Naive thymus-derived CD4-positive, alpha-beta T cell (primary cell): ENCODE measurements at regions not wholly inside any gene's neighbourhood (a gene's known extent, or its start where the extent isn't known, plus 50 kb on each side); places are given as distances from the start of the nearest gene placed in this dataset.
"Not testable (repeated sequence)": the region's sequence is repeated elsewhere in the genome, so short reads cannot be mapped to it uniquely, and the experiment has no call there.

ENCODE experiments used
- ATAC-seq: fragments of 150-1000 bp; cut with Tn5 transposase; 2 replicates; pipeline ENCODE4 v1.10.0; 2021; ENCODE audit warnings: mild to moderate bottlenecking, moderate library complexity
- CTCF ChIA-PET: fragments of 350-600 bp; sonication (Branson Sonifier 250); formaldehyde crosslinking; loops from one replicate; lab custom pipeline; 2021; ENCODE audit warnings: antibody characterized with exemption; lab: Charles Lee
- POLR2A ChIA-PET: fragments of 350-600 bp; sonication (Branson Sonifier 250); formaldehyde crosslinking; loops from one replicate; lab custom pipeline; 2021; ENCODE audit warnings: antibody characterized with exemption, inconsistent platforms; lab: Charles Lee
- DNase-seq, 9 donors: peaks; one replicate each; pipeline versions ENCODE4 v3.0.0 to v3.0.0-alpha.2; 2020 to 2022; ENCODE audit warnings: mixed read lengths in 1 of 9
- H3K27ac ChIP-seq: one replicate; pipeline ENCODE4 v1.7.0; 2013; ENCODE audit warnings: mild to moderate bottlenecking, low read depth, low read length, moderate library complexity
- H3K27me3 ChIP-seq, 2 donors: one replicate each; pipeline ENCODE4 v1.7.0; 2013; ENCODE audit warnings: low read length in 2 of 2, mild to moderate bottlenecking in 2 of 2, moderate library complexity in 2 of 2; ENCODE audit not compliant: control insufficient read depth in 2 of 2, insufficient read depth in 2 of 2
- H3K36me3 ChIP-seq, 3 experiments: 1 replicate in 2 of 3; 2 replicates in 1 of 3; pipeline ENCODE4 v1.7.0; 2013; ENCODE audit warnings: low read length in 3 of 3, mild to moderate bottlenecking in 3 of 3, moderate library complexity in 1 of 3; ENCODE audit not compliant: insufficient read depth in 3 of 3, control insufficient read depth in 2 of 3
- H3K4me1 ChIP-seq, 2 donors: one replicate each; pipeline ENCODE4 v1.7.0; 2013; ENCODE audit warnings: low read length in 2 of 2, mild to moderate bottlenecking in 2 of 2, moderate library complexity in 1 of 2; ENCODE audit not compliant: control insufficient read depth in 2 of 2, insufficient read depth in 2 of 2
- H3K4me3 ChIP-seq: 2 replicates; pipeline ENCODE4 v1.7.0; 2013; ENCODE audit warnings: mild to moderate bottlenecking, low read length
- H3K9me3 ChIP-seq, 3 experiments: 1 replicate in 2 of 3; 2 replicates in 1 of 3; pipeline ENCODE4 v1.7.0; 2013; ENCODE audit warnings: low read length in 3 of 3; ENCODE audit not compliant: control insufficient read depth in 2 of 3
- H3K27ac Mint-ChIP-seq, 9 donors: one replicate each; pipeline ENCODE4 v1.8.0; 2020 to 2022; ENCODE audit warnings: mixed read lengths in 9 of 9, mild to moderate bottlenecking in 8 of 9, moderate library complexity in 5 of 9, inconsistent platforms in 2 of 9
- H3K27me3 Mint-ChIP-seq, 5 donors: one replicate each; pipeline ENCODE4 v1.8.0; 2021 to 2022; ENCODE audit warnings: mixed read lengths in 5 of 5, mild to moderate bottlenecking in 1 of 5
- H3K36me3 Mint-ChIP-seq, 5 donors: one replicate each; pipeline ENCODE4 v1.8.0; 2020 to 2022; ENCODE audit warnings: mixed read lengths in 5 of 5, mild to moderate bottlenecking in 3 of 5, inconsistent platforms in 1 of 5
- H3K4me1 Mint-ChIP-seq, 7 donors: one replicate each; pipeline ENCODE4 v1.8.0; 2020 to 2022; ENCODE audit warnings: mixed read lengths in 7 of 7, mild to moderate bottlenecking in 3 of 7, inconsistent platforms in 1 of 7
- H3K4me3 Mint-ChIP-seq, 10 donors: one replicate each; pipeline ENCODE4 v1.8.0; 2020 to 2022; ENCODE audit warnings: mild to moderate bottlenecking in 10 of 10, mixed read lengths in 10 of 10, moderate library complexity in 6 of 10, inconsistent platforms in 2 of 10
- H3K9me3 Mint-ChIP-seq, 11 donors: one replicate each; pipeline ENCODE4 v1.8.0; 2020 to 2022; ENCODE audit warnings: mixed read lengths in 11 of 11, mild to moderate bottlenecking in 4 of 11, inconsistent platforms in 1 of 11, moderate library complexity in 1 of 11
- intact Hi-C, 2 donors: fragments of 100-400 bp; cut with micrococcal nuclease; formaldehyde crosslinking; loops; one replicate each; pipeline ENCODE4 v1.15.1; 2023

DNA sequence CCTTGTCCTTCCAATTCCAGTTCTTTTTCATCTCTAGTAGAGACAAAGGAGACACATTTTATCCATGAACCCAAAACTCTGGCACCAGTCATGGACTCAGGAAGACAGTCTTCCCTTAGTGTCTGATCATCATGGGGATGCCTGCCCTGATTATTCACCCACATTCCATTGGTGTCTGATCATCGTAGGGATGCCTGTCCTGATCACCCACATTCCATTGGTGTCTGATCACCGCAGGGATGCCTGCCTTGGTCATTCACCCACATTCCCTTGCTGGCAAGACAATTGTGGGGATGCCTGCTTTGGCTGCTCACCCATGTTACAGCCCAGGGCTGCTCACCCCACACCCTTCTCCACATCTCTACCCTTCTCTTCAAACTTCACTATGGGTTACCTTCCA, 136.9 kb downstream of the ZNF675 start:
- H3K9me3 Mint-ChIP-seq: peaks cover 6 to 36% (median 16%) of the 10 kb centered on the region in 11 donors
- intact Hi-C loops, CTCF ChIA-PET, H3K4me1 Mint-ChIP-seq, H3K4me1 ChIP-seq, H3K27me3 Mint-ChIP-seq, H3K36me3 ChIP-seq, H3K27me3 ChIP-seq, DNase-seq, H3K27ac Mint-ChIP-seq, H3K4me3 ChIP-seq, ATAC-seq, H3K36me3 Mint-ChIP-seq, H3K27ac ChIP-seq, H3K4me3 Mint-ChIP-seq, POLR2A ChIA-PET: not testable (repeated sequence)
- H3K9me3 ChIP-seq: peaks cover 0 to 12% (median 0%) of the 10 kb centered on the region in 3 experiments

DNA sequence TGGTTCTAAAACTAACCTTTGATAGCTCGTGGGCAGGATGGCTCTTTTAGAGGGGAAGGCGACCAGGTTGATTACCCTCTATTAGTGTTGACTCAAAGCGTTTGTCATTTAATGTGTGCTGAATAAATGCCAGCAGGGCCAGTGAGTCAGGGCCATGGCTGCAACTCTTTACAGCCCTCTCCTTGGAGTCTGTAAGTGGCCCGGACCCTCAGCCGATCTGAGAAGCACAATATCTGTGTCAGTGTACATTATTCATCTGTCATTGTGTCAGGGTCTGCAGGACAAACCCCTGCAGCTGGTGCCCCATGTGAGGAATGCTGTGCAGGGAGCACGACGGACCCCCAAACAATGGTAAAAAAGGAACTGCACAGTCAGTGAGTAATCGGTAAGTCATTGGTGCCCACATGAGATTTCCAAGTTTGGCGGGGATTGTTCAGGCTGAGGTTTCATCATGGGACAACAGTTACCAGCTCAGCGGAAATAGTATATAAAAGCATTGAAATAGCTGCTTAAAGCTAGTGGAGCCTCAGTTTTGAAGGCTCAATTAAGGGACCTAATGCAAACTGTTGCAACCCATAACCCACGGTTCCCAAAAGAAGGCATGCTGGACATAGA, 139.1 kb downstream of the ZNF675 start:
- Mint-ChIP-seq H3K9me3 (peaks cover 8 to 49% (median 20%) of the 10 kb centered on the region in 11 donors), H3K27ac (no peak overlapping the region), H3K27me3 (no peaks in the 10 kb centered on the region), H3K36me3 (no peaks in the 10 kb centered on the region), H3K4me1 (no peaks in the 10 kb centered on the region), H3K4me3 (no peak overlapping the region)
- H3K9me3 ChIP-seq: peaks cover 0 to 15% (median 0%) of the 10 kb centered on the region in 3 experiments
- CTCF ChIA-PET: no interaction called here
- intact Hi-C loops: no loop called here
- H3K4me1 ChIP-seq: no peaks in the 10 kb centered on the region
- H3K36me3 ChIP-seq: no peaks in the 10 kb centered on the region
- H3K27me3 ChIP-seq: no peaks in the 10 kb centered on the region
- H3K27ac ChIP-seq: no peak overlapping the region
- no peak for DNase-seq
- POLR2A ChIA-PET: no interaction called here
- no peak for ATAC-seq
- no peak overlapping the region for H3K4me3 ChIP-seq

DNA sequence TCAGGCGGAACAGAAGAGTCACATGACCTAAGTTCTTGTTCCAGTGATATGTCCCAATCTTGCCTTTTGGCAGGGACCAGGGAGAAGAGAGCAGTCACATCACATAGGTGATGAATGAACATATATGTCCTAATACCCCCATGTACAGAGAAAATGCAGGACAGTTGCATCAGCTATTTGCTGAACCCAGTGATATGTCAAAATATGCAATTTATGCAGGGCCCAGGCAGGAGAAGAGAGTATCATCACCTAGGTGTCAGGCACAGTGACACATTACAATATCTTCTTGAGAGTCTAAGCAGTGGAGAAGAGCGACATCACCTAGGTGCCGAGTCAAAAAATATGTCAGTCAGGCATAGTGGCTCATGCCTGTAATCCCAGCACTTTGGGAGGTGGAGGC, 139.9 kb downstream of the ZNF675 start:
- no peak overlapping the region for H3K4me3 Mint-ChIP-seq
- H3K27ac Mint-ChIP-seq: no peak overlapping the region
- intact Hi-C loops: no loop called here
- no peak for ATAC-seq
- ChIA-PET CTCF (no interaction called here), POLR2A (no interaction called here)
- H3K4me1 ChIP-seq: no peaks in the 10 kb centered on the region
- H3K36me3 Mint-ChIP-seq: no peaks in the 10 kb centered on the region
- H3K9me3 Mint-ChIP-seq: peaks cover 8 to 49% (median 20%) of the 10 kb centered on the region in 11 donors
- no peaks in the 10 kb centered on the region for H3K36me3 ChIP-seq
- peaks cover 0 to 7% (median 0%) of the 10 kb centered on the region in 3 experiments for H3K9me3 ChIP-seq
- DNase-seq: no peak
- no peak overlapping the region for H3K4me3 ChIP-seq
- H3K27me3 Mint-ChIP-seq: no peaks in the 10 kb centered on the region
- H3K27me3 ChIP-seq: no peaks in the 10 kb centered on the region
- no peak overlapping the region for H3K27ac ChIP-seq
- H3K4me1 Mint-ChIP-seq: no peaks in the 10 kb centered on the region

DNA sequence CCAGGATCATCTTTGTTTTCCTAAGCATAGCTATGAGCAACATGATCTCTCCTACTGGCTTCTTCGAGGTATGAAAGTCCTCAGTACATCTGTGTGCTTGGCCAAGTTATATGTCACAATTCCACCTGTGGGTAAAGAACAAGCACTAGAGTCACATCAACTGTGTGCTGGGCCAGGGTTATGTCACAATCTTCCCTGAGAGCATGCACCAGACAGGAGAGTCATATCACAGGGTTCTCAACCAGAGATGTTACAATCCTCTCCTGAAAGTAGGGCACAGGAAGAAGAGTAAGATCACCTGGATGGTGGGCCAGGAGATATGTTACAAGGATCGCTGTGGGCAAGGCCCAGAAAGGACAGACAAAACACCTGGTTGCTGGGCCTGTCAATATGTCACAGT, 143.7 kb downstream of the ZNF675 start:
- Histone ChIP-seq H3K4me1 (no peaks in the 10 kb centered on the region), H3K9me3 (peaks cover 0 to 3% (median 0%) of the 10 kb centered on the region in 3 experiments), H3K4me3 (no peak overlapping the region), H3K27me3 (no peaks in the 10 kb centered on the region), H3K27ac (no peak overlapping the region), H3K36me3 (no peaks in the 10 kb centered on the region)
- Mint-ChIP-seq H3K4me1 (no peaks in the 10 kb centered on the region), H3K27me3 (no peaks in the 10 kb centered on the region), H3K36me3 (no peaks in the 10 kb centered on the region), H3K27ac (no peak overlapping the region), H3K4me3 (no peak overlapping the region), H3K9me3 (peaks cover 0 to 45% (median 11%) of the 10 kb centered on the region in 11 donors)
- POLR2A ChIA-PET: no interaction called here
- intact Hi-C loops: no loop called here
- CTCF ChIA-PET: no interaction called here
- no peak for DNase-seq
- ATAC-seq: no peak

DNA sequence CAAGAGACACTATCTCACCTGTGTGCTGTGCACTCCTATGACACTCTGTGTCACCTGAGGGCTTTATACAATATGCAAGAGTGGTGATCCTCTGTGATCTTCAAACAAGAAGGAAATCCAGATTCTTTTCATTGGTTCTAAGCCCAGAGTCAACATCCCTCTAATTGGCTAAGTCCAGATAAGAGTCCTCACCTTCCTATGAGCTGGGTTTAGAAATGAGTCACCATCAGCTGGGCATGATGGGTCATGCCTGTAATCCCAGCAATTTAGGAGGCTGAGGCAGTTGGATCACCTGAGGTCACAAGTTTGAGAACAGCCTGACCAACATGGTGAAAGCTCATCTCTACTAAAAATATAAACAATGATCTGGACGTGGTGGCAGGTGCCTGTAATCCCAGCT, 144.4 kb downstream of the ZNF675 start:
- Mint-ChIP-seq H3K4me3 (no peak overlapping the region), H3K4me1 (no peaks in the 10 kb centered on the region), H3K27ac (no peak overlapping the region), H3K9me3 (peaks cover 0 to 45% (median 11%) of the 10 kb centered on the region in 11 donors), H3K27me3 (no peaks in the 10 kb centered on the region), H3K36me3 (no peaks in the 10 kb centered on the region)
- H3K9me3 ChIP-seq: peaks cover 0 to 3% (median 0%) of the 10 kb centered on the region in 3 experiments
- POLR2A ChIA-PET: no interaction called here
- CTCF ChIA-PET: no interaction called here
- intact Hi-C loops: no loop called here
- no peaks in the 10 kb centered on the region for H3K4me1 ChIP-seq
- no peak overlapping the region for H3K4me3 ChIP-seq
- ATAC-seq (no peak), DNase-seq (no peak)
- H3K27me3 ChIP-seq: no peaks in the 10 kb centered on the region
- H3K27ac ChIP-seq: no peak overlapping the region
- no peaks in the 10 kb centered on the region for H3K36me3 ChIP-seq

DNA sequence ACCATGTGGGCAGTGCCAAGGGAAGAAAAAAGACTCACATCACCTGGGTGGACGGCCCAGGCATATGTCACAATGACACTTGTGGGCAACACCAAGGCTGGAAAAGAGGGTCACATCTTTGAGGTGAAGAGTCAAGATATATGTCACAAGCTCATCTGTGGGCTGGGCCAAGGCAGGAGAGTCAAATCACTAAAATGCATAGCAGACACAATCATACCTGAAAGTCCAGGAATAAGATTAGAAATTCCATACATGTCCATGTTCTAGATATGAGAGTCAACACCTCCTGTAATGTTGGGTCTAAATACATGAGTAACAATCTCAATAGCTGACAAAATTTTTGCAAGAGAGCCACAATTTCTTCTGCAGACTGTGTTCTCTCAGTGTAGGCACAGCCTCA, 145.0 kb downstream of the ZNF675 start:
- POLR2A ChIA-PET: no interaction called here
- ATAC-seq: no peak

DNA sequence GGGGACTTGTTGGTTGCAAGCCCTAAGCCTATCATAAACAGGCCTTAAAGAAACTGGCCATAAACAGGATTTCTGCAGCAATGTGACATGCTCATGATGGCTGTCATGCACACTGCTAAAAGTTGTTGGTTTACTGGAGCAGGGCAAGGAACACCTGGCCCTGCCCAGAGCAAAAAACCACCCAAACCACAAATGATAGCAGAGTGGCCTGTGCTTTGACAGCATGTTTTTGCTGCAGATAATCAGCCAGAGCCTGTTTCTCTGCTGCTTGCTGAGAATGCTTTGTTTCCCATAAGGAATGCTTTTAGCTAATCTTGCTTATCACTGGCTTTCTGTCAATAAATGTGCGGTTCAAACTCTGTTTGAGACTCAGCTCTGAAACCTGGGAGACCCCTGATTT, 144.9 kb upstream of the ZNF91 start:
- H3K27ac Mint-ChIP-seq, H3K4me3 Mint-ChIP-seq, H3K27me3 Mint-ChIP-seq, H3K27me3 ChIP-seq, intact Hi-C loops, H3K36me3 ChIP-seq, DNase-seq, CTCF ChIA-PET, H3K9me3 ChIP-seq, ATAC-seq, H3K4me1 Mint-ChIP-seq, H3K4me3 ChIP-seq, H3K27ac ChIP-seq, H3K36me3 Mint-ChIP-seq, POLR2A ChIA-PET, H3K4me1 ChIP-seq: not testable (repeated sequence)
- peaks cover 0 to 42% (median 11%) of the 10 kb centered on the region in 11 donors for H3K9me3 Mint-ChIP-seq

More for the DNA sequence above, 145.0 kb downstream of the ZNF675 start:
- CTCF ChIA-PET: no interaction called here
- H3K27ac ChIP-seq: no peak overlapping the region
- H3K9me3 ChIP-seq: peaks cover 0 to 3% (median 0%) of the 10 kb centered on the region in 3 experiments
- intact Hi-C loops: no loop called here
- Mint-ChIP-seq H3K27ac (no peak overlapping the region), H3K4me1 (no peaks in the 10 kb centered on the region), H3K9me3 (peaks cover 0 to 44% (median 11%) of the 10 kb centered on the region in 11 donors), H3K27me3 (no peaks in the 10 kb centered on the region), H3K36me3 (no peaks in the 10 kb centered on the region), H3K4me3 (no peak overlapping the region)
- H3K27me3 ChIP-seq: no peaks in the 10 kb centered on the region
- DNase-seq: no peak
- H3K4me1 ChIP-seq: no peaks in the 10 kb centered on the region
- H3K4me3 ChIP-seq: no peak overlapping the region
- no peaks in the 10 kb centered on the region for H3K36me3 ChIP-seq
